Renal cortical epithelial cell (primary cell): ENCODE measurements at regions not wholly inside any gene's neighbourhood (a gene's known extent, or its start where the extent isn't known, plus 50 kb on each side); places are given as distances from the start of the nearest gene placed in this dataset.
A peak's percentile ranks its signal among the peaks of the same experiment; 100 is the strongest.
"Not testable (repeated sequence)": the region's sequence is repeated elsewhere in the genome, so short reads cannot be mapped to it uniquely, and the experiment has no call there.

Experiments
- DNase-seq: peaks from one replicate; pipeline ENCODE4 v3.0.0-alpha.2; 2011; ENCODE audit warnings: low read depth

GRCh38 chr3:40645883-40646282 is 121.1 kb downstream of the ZNF621 start:
- DNase-seq, result peak; percentile 41

- no peak for DNase-seq
These were observed 124.6 kb downstream of the ZNF621 start for GRCh38 chr3:40649346-40649745.

- DNase-seq, result no peak
These were observed 127.3 kb downstream of the ZNF621 start for GRCh38 chr3:40652072-40652471.

- DNase-seq, result no peak
These were observed 128.2 kb downstream of the ZNF621 start for GRCh38 chr3:40653001-40653400.

DNA sequence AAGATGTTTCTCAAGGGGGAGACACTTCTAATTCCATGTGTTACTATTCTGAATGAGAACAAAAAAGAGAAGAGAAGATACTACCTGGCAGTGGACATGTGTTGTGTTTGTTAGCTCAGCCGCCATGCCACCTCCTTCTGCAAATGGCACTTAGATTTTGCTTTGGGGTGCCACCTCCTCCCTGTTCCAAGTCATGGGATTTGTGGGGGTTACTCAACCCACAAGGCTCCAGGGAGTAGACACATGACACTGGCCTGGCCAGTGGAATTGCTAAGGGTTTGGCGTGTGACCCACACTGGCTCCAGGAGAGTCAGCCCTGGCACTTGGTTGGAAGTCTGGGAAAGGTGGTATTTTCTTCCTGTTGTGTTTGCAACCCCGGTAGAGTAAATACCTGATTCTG is 129.1 kb downstream of the ZNF621 start:
- DNase-seq, result no peak

DNA sequence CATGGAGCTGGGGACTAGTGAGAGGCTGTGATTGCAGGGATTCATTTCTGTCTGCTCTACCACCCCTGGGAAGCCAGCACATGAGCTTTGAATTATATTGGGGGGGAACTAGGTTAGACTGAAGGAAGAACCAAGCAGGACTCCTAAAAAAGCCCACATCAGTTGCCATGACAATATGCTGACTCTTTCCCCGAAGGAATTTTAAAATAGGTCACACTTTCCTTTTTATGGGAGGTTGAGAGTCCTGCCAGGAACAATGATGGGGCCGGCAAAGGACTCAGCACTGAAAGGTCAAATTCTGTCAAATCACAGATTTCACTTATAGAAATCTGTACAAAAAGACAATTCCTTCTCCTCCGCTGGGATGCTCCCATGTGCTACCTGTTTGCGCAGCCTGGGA is 130.8 kb downstream of the ZNF621 start:
- no peak for DNase-seq

GRCh38 chr3:40657623-40658022 is 132.9 kb downstream of the ZNF621 start:
- no peak for DNase-seq

DNA sequence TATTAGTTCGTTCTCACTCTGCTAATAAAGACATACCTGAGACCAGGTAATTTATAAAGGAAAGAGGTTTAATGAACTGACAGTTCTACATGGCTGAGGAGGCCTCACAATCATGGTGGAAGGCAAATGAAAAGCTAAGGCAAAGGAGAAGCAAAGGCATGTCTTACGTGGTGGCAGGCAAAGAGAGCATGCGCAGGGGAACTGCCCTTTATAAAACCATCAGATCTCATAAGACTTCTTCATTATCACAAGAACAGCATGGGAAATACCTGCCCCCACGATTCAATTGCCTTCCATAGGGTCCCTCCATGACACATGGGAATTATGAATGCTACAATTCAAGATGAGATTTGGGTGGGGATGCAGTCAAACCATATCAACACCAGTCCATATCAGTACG is 133.5 kb downstream of the ZNF621 start:
- DNase-seq, result no peak

GRCh38 chr3:40660554-40660953 is 135.8 kb downstream of the ZNF621 start:
- no peak for DNase-seq

DNA sequence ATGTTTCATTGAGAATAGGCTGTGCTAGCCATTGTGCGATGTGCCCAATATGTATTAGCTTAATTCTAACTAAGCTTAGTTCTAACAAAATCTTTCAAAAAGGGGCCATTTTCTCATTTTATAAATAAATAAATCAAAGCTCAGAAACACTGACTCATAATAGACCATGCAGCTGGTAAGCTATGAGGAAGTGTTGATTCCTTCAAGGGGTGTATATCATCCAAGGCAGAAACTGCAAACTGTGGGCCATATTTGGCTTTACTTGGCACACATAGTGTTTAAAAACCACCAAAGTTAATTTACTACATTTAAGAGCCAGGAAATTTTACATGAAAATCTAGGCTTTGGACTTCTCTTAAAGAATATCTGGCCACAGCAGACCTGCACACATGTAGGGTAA is 136.5 kb downstream of the ZNF621 start:
- peak; percentile 5 for DNase-seq

GRCh38 chr3:40663280-40663679 is 138.5 kb downstream of the ZNF621 start:
- DNase-seq, result no peak

DNA sequence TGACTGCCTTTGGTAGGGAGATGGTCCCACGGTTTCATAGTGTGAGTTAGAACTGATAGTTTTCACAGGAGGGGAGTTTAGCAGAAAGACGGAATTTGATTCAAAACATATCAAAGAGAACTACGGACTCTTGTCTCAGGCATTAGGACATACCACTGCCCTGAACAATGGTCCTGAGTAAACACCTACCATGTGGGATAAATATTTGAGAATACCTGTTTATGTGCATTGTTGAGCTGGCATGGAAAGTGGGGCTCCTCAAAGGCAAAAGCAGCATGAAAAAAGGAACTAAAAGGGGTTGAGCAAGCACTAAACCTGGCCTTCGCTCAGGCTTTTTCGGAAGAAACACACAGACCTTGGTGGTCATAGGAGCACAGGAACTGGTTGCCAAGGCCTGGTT is 144.4 kb downstream of the ZNF621 start:
- no peak for DNase-seq

- no peak for DNase-seq
These were observed 148.1 kb downstream of the ZNF621 start for GRCh38 chr3:40672861-40673260.

- DNase-seq, result no peak
These were observed 152.6 kb downstream of the ZNF621 start for GRCh38 chr3:40677321-40677720.

DNA sequence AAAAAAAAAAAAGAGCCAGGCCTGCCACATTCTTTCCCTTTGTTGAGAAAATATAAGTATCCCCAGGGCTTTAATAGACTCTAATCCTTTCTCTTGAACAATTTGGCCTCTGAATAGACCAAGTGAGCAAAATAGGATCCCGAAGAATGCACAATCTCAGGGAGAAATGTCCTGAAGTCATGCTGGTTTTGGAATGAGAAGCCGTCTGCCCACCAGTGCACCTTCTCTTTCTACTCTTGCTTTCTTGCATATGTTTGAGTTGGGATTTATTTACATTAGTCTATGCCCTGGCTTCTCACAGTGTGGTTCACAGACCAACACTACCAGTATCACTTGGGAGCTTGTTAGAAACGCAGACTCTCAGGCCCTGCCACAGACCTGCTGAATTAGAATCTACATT is 153.0 kb downstream of the ZNF621 start:
- no peak for DNase-seq

GRCh38 chr3:40679290-40679689 is 154.5 kb downstream of the ZNF621 start:
- no peak for DNase-seq

GRCh38 chr3:40680685-40681657 is 156.2 kb downstream of the ZNF621 start:
- DNase-seq, result no peak

GRCh38 chr3:40681658-40682055 is 156.9 kb downstream of the ZNF621 start:
- DNase-seq, result peak; percentile 33

- DNase-seq, result peak; percentile 33
These were observed 165.1 kb downstream of the ZNF621 start for GRCh38 chr3:40689837-40690236.

DNA sequence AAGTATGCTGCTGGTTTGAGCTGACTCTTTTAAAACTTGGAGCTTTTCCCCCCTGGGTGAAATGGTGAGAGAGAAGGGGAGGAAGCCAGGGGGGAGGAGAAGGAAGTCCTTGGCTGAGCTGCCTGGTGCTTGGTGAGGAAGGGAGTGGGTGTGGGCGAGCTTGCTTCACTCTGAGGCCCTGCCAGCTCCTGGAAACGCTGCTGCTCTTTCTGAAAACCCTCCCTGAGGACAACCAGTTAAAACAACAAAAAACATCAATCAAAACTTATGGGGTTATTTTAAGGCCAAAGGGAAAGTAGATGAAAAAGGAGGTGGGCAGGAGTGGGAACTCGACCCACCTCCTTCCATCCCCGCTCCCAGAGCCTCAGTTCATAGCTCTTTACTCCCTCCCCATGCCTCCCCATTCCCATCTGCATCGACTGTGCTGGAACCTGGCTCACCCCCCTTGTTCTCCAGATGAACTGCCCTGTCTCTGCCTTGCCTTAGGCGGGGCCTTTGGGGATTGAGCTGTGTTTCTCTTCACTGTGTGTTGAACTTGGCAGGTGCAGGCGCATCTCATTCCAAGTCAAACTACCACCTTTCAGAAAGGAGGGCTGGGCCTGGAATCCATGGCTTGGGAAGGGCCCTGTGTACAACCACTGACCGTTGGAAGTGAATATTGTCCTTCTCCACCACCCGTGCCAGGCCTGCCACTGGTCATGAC is 166.1 kb downstream of the ZNF621 start:
- DNase-seq, result peak; percentile 49

DNA sequence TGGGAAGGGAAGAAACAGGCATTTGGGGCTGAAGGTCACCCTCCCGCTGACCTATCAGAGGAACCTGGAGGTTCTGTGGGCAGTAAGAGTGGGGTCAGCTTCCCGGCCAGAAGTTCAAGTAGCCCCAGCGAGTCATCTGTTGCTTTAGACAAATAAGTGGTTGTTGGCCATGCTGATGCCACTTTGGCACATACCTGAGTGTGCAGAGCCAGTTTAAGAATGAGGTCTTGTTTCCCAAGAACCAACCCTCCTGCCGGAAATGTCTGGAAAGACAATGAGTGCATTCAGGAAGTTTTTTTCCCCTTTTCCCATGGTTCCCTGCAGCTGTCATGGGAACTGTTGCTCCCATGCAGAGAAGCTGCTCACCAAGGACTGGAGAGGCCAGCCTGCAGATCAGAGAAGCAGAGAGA is 166.7 kb downstream of the ZNF621 start:
- DNase-seq, result peak; percentile 49

- DNase-seq, result no peak
These were observed 171.1 kb downstream of the ZNF621 start for GRCh38 chr3:40695848-40696247.

- not testable (repeated sequence) for DNase-seq
These were observed 173.9 kb downstream of the ZNF621 start for GRCh38 chr3:40698611-40699010.
